Right lobe of liver (tissue), 6 donors: ENCODE measurements at regions not wholly inside any gene's neighbourhood (a gene's known extent, or its start where the extent isn't known, plus 50 kb on each side); places are given as distances from the start of the nearest gene placed in this dataset.

Experiments used
- ATAC-seq, 4 donors: fragments of 200-7000 bp; cut with Tn5 transposase; one replicate each; pipeline ENCODE4 v1.9.1; 2020; ENCODE audit warnings: mild to moderate bottlenecking in 4 of 4, moderate library complexity in 4 of 4
- DNase-seq, 3 donors: peaks; one replicate each; pipeline ENCODE4 v3.0.0-alpha.2; 2020
- H3K27ac ChIP-seq, 3 donors: fragments of 200-600 bp; one replicate each; pipeline ENCODE4 v1.8.0; 2022
- H3K27me3 ChIP-seq, 2 donors: fragments of 200-600 bp; one replicate each; pipeline ENCODE4 v1.8.0; 2022
- H3K36me3 ChIP-seq, 4 donors: fragments of 200-600 bp; sonication (generic) in 1 of 4; one replicate each; pipeline versions ENCODE4 v1.5.1 to v1.8.0; 2017 to 2022; ENCODE audit warnings: control low read depth in 1 of 4
- H3K4me1 ChIP-seq, 4 donors: fragments of 200-600 bp; sonication (generic) in 1 of 4; one replicate each; pipeline versions ENCODE4 v1.5.1 to v1.8.0; 2017 to 2022; ENCODE audit warnings: control low read depth in 1 of 4
- H3K4me3 ChIP-seq, 3 donors: fragments of 200-600 bp; one replicate each; pipeline ENCODE4 v1.8.0; 2022
- H3K9me3 ChIP-seq, 4 donors: fragments of 200-600 bp; sonication (generic) in 1 of 4; one replicate each; pipeline versions ENCODE4 v1.5.1 to v1.8.0; 2017 to 2022; ENCODE audit warnings: control low read depth in 1 of 4
- POLR2A ChIP-seq: fragments of 450-650 bp; IDR thresholded peaks from one replicate; pipeline ENCODE4 v1.6.1; 2017; ENCODE audit warnings: antibody characterized with exemption, mild to moderate bottlenecking
- WGBS: methylation state at CpG from one replicate; pipeline ENCODE4 v1.1.6; 2018; ENCODE audit warnings: low coverage, low lambda C conversion rate; ENCODE audit not compliant: insufficient coverage; ENCODE audit errors: missing lambda C conversion rate; 5-methylcytosine and 5-hydroxymethylcytosine counted together
- intact Hi-C, 2 donors: fragments of 100-400 bp; cut with DNase I; formaldehyde crosslinking; loops; one replicate each; pipeline versions ENCODE4 v1.11.2 to v1.14.1; 2022
- TF ChIP-seq, protein P1 (sequence below), 4 donors: fragments of 200-600 bp in 3 of 4; fragments of 450-650 bp in 1 of 4; IDR thresholded peaks; one replicate each; pipeline versions ENCODE4 v1.5.1 to v1.8.0; 2016 to 2022; ENCODE audit warnings: antibody characterized with exemption in 4 of 4, mild to moderate bottlenecking in 2 of 4
- donor health status: DM: no; HTN: yes; CAD: no.
- donor health status: DM: no; HTN: no; CAD: no.
- donor health status: DM: no; HTN: no; CAD: no.
- donor health status: DM: no; HTN: yes; CAD: no.
- donor health status: DM: no; HTN: yes; CAD: no.

DNA sequence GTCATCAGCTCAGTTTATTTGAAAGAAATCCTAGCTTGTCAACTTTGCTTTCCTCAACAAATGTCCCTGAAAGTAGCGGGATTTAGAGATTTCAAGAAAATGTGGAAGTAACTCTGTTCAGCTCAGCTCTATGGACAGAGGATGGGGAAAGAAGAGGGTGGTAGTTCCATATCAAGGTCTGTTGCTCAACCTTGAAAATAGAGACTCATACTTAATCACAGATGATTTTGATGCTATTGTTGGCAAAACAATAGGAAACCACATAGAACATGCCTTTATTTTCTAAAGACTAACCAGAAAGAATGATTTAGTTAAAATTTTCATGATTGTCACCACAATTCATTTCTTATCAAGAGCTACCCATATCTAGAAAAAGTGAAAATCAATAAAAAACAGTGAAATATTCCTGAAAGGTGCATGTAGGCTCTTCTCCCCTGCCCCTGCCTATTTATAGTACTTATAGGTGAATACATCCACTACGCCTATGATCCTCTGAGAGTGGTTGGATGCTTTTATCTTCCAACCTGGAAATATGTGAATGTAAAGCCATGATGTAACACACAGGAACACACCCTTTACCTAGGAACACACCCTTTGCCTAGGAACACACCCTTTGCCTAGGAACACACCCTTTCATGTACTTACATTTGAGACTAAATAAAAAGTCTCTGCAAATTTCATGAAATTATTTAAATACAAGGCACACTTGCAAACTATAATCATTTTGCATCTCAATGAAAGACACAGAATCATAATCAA lies 65.8 kb downstream of the ETAA1 start:
- WGBS: 71% methylated on average over 1 of the region's 2 CpGs
- no peak for ATAC-seq
- Histone ChIP-seq H3K36me3 (no peaks in the 10 kb centered on the region), H3K27ac (no peak overlapping the region), H3K4me3 (no peak overlapping the region), H3K4me1 (no peaks in the 10 kb centered on the region), H3K27me3 (no peaks in the 10 kb centered on the region), H3K9me3 (no peaks in the 10 kb centered on the region)
- TF ChIP-seq, protein P1, sequence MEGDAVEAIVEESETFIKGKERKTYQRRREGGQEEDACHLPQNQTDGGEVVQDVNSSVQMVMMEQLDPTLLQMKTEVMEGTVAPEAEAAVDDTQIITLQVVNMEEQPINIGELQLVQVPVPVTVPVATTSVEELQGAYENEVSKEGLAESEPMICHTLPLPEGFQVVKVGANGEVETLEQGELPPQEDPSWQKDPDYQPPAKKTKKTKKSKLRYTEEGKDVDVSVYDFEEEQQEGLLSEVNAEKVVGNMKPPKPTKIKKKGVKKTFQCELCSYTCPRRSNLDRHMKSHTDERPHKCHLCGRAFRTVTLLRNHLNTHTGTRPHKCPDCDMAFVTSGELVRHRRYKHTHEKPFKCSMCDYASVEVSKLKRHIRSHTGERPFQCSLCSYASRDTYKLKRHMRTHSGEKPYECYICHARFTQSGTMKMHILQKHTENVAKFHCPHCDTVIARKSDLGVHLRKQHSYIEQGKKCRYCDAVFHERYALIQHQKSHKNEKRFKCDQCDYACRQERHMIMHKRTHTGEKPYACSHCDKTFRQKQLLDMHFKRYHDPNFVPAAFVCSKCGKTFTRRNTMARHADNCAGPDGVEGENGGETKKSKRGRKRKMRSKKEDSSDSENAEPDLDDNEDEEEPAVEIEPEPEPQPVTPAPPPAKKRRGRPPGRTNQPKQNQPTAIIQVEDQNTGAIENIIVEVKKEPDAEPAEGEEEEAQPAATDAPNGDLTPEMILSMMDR (IDR thresholded peaks at IDR 0.05): no peak
- intact Hi-C loops: no loop called here
- no peak for DNase-seq

DNA sequence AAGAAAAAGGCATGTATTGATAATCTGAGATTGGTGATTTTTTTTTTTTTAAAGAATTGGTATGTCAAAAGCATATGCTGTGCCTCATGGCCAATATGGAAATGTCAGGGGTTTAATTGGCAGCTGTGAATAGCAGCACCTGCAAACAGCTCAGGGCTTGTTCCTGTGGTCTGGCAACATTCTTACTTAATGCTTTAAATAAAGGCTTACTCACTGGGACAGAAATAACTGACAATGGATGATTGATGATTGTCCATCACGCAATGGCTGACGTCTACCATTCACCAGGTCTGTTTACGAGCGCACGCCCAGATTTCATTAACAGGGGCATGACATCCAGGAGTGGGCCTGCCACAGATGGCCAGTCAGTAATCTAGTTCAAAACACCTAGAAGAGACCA lies 66.7 kb downstream of the ETAA1 start:
- DNase-seq: no peak
- Histone ChIP-seq H3K27ac (no peak overlapping the region), H3K4me3 (no peak overlapping the region), H3K36me3 (no peaks in the 10 kb centered on the region), H3K27me3 (no peaks in the 10 kb centered on the region), H3K9me3 (no peaks in the 10 kb centered on the region), H3K4me1 (no peaks in the 10 kb centered on the region)
- intact Hi-C loops: no loop called here
- no peak for TF ChIP-seq POLR2A
- 88% methylated on average over 5 of the region's 5 CpGs for WGBS
- no peak for ATAC-seq

DNA sequence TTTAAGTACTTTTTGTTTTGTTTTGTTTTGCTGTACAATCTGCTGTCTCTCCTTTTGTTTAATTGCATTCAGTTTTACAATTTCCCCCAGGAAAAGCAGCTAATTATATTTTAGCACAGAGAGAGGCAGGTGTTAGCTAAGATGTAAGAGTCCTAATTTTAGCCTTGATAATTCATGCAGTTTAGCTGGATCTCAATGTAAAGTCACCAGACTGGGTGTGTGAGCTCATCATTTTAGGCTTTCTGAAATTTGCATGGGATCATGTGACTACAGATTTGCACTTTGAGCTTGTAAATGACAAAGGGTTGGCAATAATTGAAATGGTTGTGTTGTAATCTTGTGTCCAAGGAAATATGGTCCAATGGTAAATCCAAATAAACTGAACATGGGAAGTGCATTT lies 68.5 kb downstream of the ETAA1 start:
- intact Hi-C loops: no loop called here
- Histone ChIP-seq H3K27me3 (no peaks in the 10 kb centered on the region), H3K27ac (no peak overlapping the region), H3K36me3 (no peaks in the 10 kb centered on the region), H3K9me3 (no peaks in the 10 kb centered on the region), H3K4me3 (no peak overlapping the region), H3K4me1 (no peaks in the 10 kb centered on the region)
- TF ChIP-seq, protein P1 (IDR thresholded peaks at IDR 0.05): no peak
- no peak for TF ChIP-seq POLR2A
- ATAC-seq (no peak), DNase-seq (no peak)

DNA sequence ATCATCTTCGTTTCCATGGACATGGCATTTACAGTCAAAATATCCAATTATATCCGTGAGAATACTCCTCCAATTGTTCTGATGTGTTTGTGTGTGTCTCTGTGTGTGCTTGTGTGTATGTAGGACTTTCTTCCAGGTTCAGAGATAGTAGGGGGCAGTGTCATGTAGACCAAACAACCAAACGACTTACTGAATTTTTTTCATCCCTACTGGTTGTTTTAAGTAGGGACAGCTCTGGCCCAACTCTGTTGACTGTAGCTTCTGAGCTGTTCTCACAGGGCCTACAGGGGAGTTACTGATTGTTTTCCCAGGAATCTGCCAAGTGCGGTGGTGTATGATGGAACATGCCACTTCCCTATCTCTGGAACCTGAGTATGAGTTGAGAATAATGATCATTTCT lies 69.6 kb downstream of the ETAA1 start:
- Histone ChIP-seq H3K36me3 (no peaks in the 10 kb centered on the region), H3K9me3 (no peaks in the 10 kb centered on the region), H3K4me1 (no peaks in the 10 kb centered on the region), H3K27me3 (no peaks in the 10 kb centered on the region), H3K4me3 (no peak overlapping the region), H3K27ac (no peak overlapping the region)
- intact Hi-C loops: no loop called here
- ATAC-seq (no peak), DNase-seq (no peak)
- TF ChIP-seq, protein P1 (IDR thresholded peaks at IDR 0.05): no peak
- TF ChIP-seq POLR2A: no peak
- WGBS: 58% methylated on average over 4 of the region's 4 CpGs

DNA sequence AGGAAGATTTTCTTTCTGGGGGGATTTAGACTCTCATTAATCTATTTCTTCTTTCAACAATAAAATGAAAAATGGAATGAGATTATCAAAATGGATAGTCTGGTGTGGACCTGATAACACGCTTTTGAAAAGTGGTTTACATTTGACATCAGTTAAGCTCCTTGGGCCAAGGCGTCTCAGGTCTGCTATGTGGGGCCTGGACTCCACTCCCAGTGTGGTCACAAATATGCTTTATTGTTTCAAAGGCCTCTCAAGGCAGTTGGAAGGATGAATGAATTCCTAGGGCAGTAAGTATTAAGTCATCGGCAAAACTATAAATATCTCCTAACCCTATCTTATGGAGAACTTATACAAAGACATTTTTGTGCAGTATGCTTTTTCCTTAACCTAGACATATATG lies 74.5 kb downstream of the ETAA1 start:
- Histone ChIP-seq H3K36me3 (no peaks in the 10 kb centered on the region), H3K4me3 (no peak overlapping the region), H3K4me1 (peaks cover 0 to 3% (median 0%) of the 10 kb centered on the region in 4 donors), H3K9me3 (no peaks in the 10 kb centered on the region), H3K27ac (no peak overlapping the region), H3K27me3 (peaks cover 0 to 7% of the 10 kb centered on the region in 2 donors)
- intact Hi-C loops: no loop called here
- WGBS: 72% methylated on average over 3 of the region's 3 CpGs
- DNase-seq (no peak), ATAC-seq (no peak)
- TF ChIP-seq, protein P1 (IDR thresholded peaks at IDR 0.05): no peak
- TF ChIP-seq POLR2A: no peak
